MM.1S (cell line): ENCODE measurements at regions not wholly inside any gene's neighbourhood (a gene's known extent, or its start where the extent isn't known, plus 50 kb on each side); places are given as distances from the start of the nearest gene placed in this dataset.

ENCODE experiments used
- DNase-seq: peaks from one replicate; pipeline ENCODE4 v3.0.0-alpha.2; 2015
- H2AFZ ChIP-seq: fragments of 300-600 bp; sonication (generic); 2 replicates; pipeline ENCODE4 v1.6.0; 2016; ENCODE audit warnings: antibody characterized with exemption, low read length
- H3F3A ChIP-seq: fragments of 300-600 bp; sonication (generic); 2 replicates; pipeline ENCODE4 v1.6.1; 2016; ENCODE audit warnings: mild to moderate bottlenecking, antibody characterized with exemption, low read length, moderate library complexity, mixed read lengths; ENCODE audit not compliant: insufficient read depth
- H3K27ac ChIP-seq: fragments of 300-600 bp; sonication (generic); 2 replicates; pipeline ENCODE4 v1.5.1; 2016; ENCODE audit warnings: mild to moderate bottlenecking, low read length
- H3K27me3 ChIP-seq: fragments of 300-600 bp; sonication (generic); replicated peaks from 2 replicates; pipeline ENCODE4 v1.6.0; 2016; ENCODE audit warnings: low read length; ENCODE audit not compliant: insufficient read depth
- H3K36me3 ChIP-seq: fragments of 300-600 bp; sonication (generic); replicated peaks from 2 replicates; pipeline ENCODE4 v1.6.1; 2016; ENCODE audit warnings: mild to moderate bottlenecking, low read length, mixed read lengths; ENCODE audit not compliant: insufficient read depth
- H3K4me1 ChIP-seq: fragments of 300-600 bp; sonication (generic); 2 replicates; pipeline ENCODE4 v1.6.1; 2016; ENCODE audit warnings: low read length, mixed read lengths
- H3K4me2 ChIP-seq: fragments of 300-600 bp; sonication (generic); 2 replicates; pipeline ENCODE4 v1.6.0; 2016; ENCODE audit warnings: low read depth, low read length
- H3K4me3 ChIP-seq: fragments of 300-600 bp; sonication (generic); 2 replicates; pipeline ENCODE4 v1.5.1; 2016; ENCODE audit warnings: low read length, mixed read lengths
- H3K79me2 ChIP-seq: fragments of 300-600 bp; sonication (generic); 2 replicates; pipeline ENCODE4 v1.6.1; 2016; ENCODE audit warnings: mixed run types, low read length, mixed read lengths
- H3K9ac ChIP-seq: fragments of 300-600 bp; sonication (generic); 2 replicates; pipeline ENCODE4 v1.6.1; 2016; ENCODE audit warnings: low read length, mixed read lengths
- H3K9me2 ChIP-seq: fragments of 300-600 bp; sonication (generic); replicated peaks from 2 replicates; pipeline ENCODE4 v1.6.1; 2016; ENCODE audit warnings: mild to moderate bottlenecking, low read length, mixed read lengths; ENCODE audit not compliant: insufficient read depth
- H3K9me3 ChIP-seq: fragments of 300-600 bp; sonication (generic); replicated peaks from 2 replicates; pipeline ENCODE4 v1.6.1; 2016; ENCODE audit warnings: mild to moderate bottlenecking, low read length, mixed read lengths; ENCODE audit not compliant: insufficient read depth
- H4K20me1 ChIP-seq: fragments of 300-600 bp; sonication (generic); 2 replicates; pipeline ENCODE4 v1.6.1; 2016; ENCODE audit warnings: mild to moderate bottlenecking, low read length, moderate library complexity, mixed read lengths; ENCODE audit not compliant: insufficient read depth
- CTCF ChIP-seq: fragments of 300-600 bp; sonication (generic); IDR thresholded peaks from 2 replicates; pipeline ENCODE4 v1.5.1; 2016; ENCODE audit warnings: antibody characterized with exemption, low read length, mixed read lengths
- EZH2 ChIP-seq: fragments of 300-600 bp; sonication (generic); optimal IDR thresholded peaks from 2 replicates; pipeline ENCODE3; 2017; ENCODE audit warnings: low read depth, mild to moderate bottlenecking, antibody characterized with exemption, low read length, mixed read lengths
- EZH2phosphoT487 ChIP-seq: fragments of 300-600 bp; sonication (generic); IDR thresholded peaks from 2 replicates; pipeline ENCODE4 v1.6.1; 2018; ENCODE audit warnings: antibody characterized with exemption, low read length

- Histone ChIP-seq H3K9me2 (no peaks in the 10 kb centered on the region), H3K4me1 (peaks cover 16% of the 10 kb centered on the region), H3K36me3 (no peaks in the 10 kb centered on the region), H3K9me3 (no peaks in the 10 kb centered on the region), H3K4me3 (no peak overlapping the region), H3K27me3 (no peaks in the 10 kb centered on the region), H3K27ac (no peak overlapping the region; the same call in 1 of the 2 replicates), H3K4me2 (peak overlapping the region; percentile 36), H4K20me1 (no peaks in the 10 kb centered on the region), H2AFZ (no peak overlapping the region), H3F3A (no peaks in the 10 kb centered on the region), H3K9ac (no peak overlapping the region), H3K79me2 (no peaks in the 10 kb centered on the region)
- no peak for DNase-seq
- no peak for TF ChIP-seq EZH2phosphoT487
Measured at GRCh38 chr13:31919971-31920726, 111.4 kb upstream of the FRY start.

- no peaks in the 10 kb centered on the region for H3K9me2 ChIP-seq
- H3K4me1 ChIP-seq: peaks cover 16% of the 10 kb centered on the region
- no peaks in the 10 kb centered on the region for H3K27me3 ChIP-seq
- no peak overlapping the region for H3K4me3 ChIP-seq
- no peaks in the 10 kb centered on the region for H3K79me2 ChIP-seq
- TF ChIP-seq EZH2phosphoT487: no peak
- TF ChIP-seq CTCF: no peak
- TF ChIP-seq EZH2: no peak
- no peak overlapping the region; the same call in 1 of the 2 replicates for H3K27ac ChIP-seq
- H3F3A ChIP-seq: no peaks in the 10 kb centered on the region
- H3K4me2 ChIP-seq: peak overlapping the region; percentile 36
- no peaks in the 10 kb centered on the region for H3K9me3 ChIP-seq
- H3K9ac ChIP-seq: no peak overlapping the region
- no peaks in the 10 kb centered on the region for H3K36me3 ChIP-seq
- no peak overlapping the region for H2AFZ ChIP-seq
- DNase-seq: no peak
- no peaks in the 10 kb centered on the region for H4K20me1 ChIP-seq
Measured at GRCh38 chr13:31920727-31921100, 110.9 kb upstream of the FRY start.

DNA sequence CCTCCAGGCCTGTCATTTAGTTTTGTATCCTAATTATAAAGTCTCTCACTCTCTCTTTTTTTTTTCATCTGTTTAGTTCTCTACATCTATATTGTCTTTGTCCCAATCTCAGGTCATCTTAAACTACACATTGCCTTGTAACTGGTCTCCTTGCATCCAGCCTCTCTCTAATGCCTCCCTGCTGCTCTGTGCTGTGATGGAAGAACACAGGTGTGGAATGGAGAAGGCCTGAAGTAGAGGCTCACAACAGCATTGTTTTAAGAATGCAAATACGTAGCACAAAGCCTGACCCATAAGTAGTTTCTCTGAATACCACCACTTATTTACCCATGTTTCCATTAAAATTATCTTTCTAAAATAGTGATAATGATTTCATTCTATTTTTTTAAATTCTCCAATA is 108.8 kb upstream of the FRY start:
- Histone ChIP-seq H3K36me3 (no peaks in the 10 kb centered on the region), H3K9me3 (no peaks in the 10 kb centered on the region), H3K4me3 (no peak overlapping the region)

More for the DNA sequence above, 108.8 kb upstream of the FRY start:
- no peaks in the 10 kb centered on the region for H3K27me3 ChIP-seq
- TF ChIP-seq EZH2phosphoT487: no peak
- TF ChIP-seq EZH2: no peak
- no peak for TF ChIP-seq CTCF
- H4K20me1 ChIP-seq: no peaks in the 10 kb centered on the region
- no peak overlapping the region for H3K9ac ChIP-seq
- DNase-seq: no peak
- H3K79me2 ChIP-seq: no peaks in the 10 kb centered on the region
- H3F3A ChIP-seq: no peaks in the 10 kb centered on the region
- no peak overlapping the region for H2AFZ ChIP-seq
- H3K4me1 ChIP-seq: peaks cover 16% of the 10 kb centered on the region
- no peaks in the 10 kb centered on the region for H3K9me2 ChIP-seq
- H3K4me2 ChIP-seq: no peak overlapping the region
- H3K27ac ChIP-seq: no peak overlapping the region
